T-helper 2 cell (primary cell): ENCODE measurements at regions not wholly inside any gene's neighbourhood (a gene's known extent, or its start where the extent isn't known, plus 50 kb on each side); places are given as distances from the start of the nearest gene placed in this dataset.
"Not testable (repeated sequence)": the region's sequence is repeated elsewhere in the genome, so short reads cannot be mapped to it uniquely, and the experiment has no call there.

ENCODE experiments used
- DNase-seq, 5 experiments: peaks; one replicate each; pipeline versions ENCODE4 v3.0.0 to v3.0.0-alpha.2; 2012 to 2022

DNA sequence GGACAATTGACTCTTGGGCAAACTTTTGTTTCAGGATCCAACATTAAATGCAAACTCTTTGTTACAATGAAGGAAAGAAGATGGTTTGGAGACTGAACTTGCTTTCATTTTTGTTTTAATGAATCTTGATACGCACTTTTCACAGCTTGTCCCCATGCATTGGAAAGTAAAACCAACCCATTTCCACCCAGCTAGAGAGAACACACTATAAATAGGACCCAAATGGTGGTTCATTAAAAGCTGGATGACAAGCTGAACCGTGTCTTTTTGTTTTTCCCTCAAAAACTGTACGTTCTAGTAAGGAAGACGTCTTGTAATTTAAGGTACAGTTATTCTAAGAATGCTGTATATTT is 95.3 kb upstream of the EGFL6 start:
- peak in 1 of 5 experiments; percentile 40 for DNase-seq

GRCh38 chrX:13473442-13474163 is 95.8 kb upstream of the EGFL6 start:
- DNase-seq = peak in 1 of 5 experiments; percentile 32

DNA sequence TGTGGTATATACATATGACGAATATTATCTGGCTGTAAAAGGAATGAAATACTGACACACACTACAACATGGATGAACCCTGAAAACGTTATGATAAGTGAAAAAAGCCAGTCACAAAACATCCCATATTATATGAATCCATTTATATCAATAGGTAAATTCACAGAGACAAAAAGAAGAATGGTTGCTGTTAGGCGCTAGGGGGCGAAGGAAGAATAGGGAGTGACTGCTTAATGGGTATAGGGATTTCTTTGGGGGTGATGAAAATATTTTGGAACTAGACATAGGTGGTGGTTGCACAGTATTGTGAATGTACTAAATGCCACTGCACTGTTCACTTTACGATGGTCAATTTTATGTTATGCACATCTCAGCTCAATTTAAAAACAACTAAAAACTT is 96.4 kb upstream of the EGFL6 start:
- no peak for DNase-seq

- no peak for DNase-seq
Measured at GRCh38 chrX:13471269-13471668, 98.1 kb upstream of the EGFL6 start.

- DNase-seq = no peak
Measured at GRCh38 chrX:13470685-13470977, 98.8 kb upstream of the EGFL6 start.

- DNase-seq = no peak
Measured at GRCh38 chrX:13469963-13470684, 99.3 kb upstream of the EGFL6 start.

- DNase-seq = no peak
Measured at GRCh38 chrX:13468096-13468495, 101.3 kb upstream of the EGFL6 start.

- DNase-seq = no peak
Measured at GRCh38 chrX:13467243-13467642, 102.2 kb upstream of the EGFL6 start.

DNA sequence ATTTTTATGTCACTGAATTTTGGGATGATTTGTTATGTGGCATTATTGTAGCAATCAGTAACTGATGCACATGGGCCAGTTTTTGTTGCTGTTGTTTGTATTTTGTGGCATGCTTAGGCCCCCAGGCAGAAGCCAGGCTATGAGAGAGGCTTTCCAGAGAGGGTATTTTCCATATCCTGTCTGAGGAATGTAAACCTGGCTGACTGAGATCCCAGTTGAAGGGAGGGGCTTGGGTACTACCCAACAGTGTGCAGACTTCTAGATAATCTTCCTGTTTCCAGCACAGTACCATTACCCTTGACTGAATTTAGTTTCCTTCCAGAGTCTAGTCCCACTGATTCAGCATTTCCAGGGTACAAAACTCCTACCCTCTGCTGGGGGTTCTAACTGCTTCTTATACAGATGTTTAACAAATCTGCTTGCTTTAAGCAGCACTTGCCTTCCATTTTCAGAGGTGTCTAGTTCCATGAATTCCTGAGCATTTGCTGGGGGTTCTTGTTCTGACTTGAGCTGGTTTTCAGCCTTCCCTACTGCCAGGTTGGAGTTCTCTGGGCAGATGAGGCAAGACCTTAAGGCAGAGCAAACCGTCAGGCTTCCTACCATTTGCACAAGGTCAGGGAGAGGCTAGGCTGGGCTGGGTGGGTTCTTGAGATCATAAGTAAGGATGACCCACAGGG is 104.7 kb upstream of the EGFL6 start:
- DNase-seq = no peak

DNA sequence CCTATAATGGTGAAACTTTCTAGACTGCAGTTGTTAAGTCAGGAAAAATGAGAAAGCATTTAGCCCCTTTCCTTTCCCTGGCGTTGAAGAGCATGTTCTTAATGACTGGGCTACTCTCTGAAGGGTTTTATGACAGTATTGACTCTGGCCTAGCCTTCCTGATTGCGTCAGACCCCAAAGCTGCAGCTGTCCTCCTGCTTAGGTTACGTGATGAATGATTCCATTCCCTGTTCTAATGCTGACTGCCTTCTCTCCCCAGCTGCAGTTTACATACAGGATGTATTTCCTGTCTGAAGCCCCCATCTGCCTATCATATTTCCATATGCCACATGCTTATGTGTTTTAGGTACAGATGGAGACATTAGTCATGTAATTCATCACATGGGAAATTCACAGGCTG is 105.8 kb upstream of the EGFL6 start:
- DNase-seq = no peak

DNA sequence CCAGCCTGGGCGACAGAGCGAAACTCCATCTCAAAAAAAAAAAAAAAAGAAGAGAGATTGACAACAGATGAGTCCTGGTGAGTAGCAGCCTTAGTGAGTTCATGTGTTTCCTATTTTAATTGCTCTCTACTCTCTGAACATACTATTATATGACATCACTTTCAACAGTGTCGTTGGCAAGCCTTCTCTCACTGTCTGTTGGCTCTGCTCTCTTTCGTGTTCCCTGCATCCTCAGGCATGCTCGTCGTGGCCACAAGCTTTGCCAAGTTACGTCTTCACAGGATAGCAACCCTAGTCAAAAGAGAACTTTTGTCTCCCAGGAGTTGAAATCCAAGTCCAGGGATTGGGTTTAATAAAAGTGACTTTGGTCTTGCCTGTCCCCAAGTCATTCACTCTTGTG is 117.1 kb upstream of the EGFL6 start:
- no peak for DNase-seq

- no peak for DNase-seq
Measured at GRCh38 chrX:13449441-13449840, 120.0 kb upstream of the EGFL6 start.

- DNase-seq = no peak
Measured at GRCh38 chrX:13448941-13449340, 120.5 kb upstream of the EGFL6 start.

- DNase-seq = not testable (repeated sequence)
Measured at GRCh38 chrX:13441608-13442007, 121.8 kb upstream of the ATXN3L start.

GRCh38 chrX:13440176-13440575 is 120.3 kb upstream of the ATXN3L start:
- no peak for DNase-seq

- no peak for DNase-seq
Measured at GRCh38 chrX:13433298-13433605, 113.4 kb upstream of the ATXN3L start.

GRCh38 chrX:13432414-13433297 is 112.8 kb upstream of the ATXN3L start:
- DNase-seq = no peak

- DNase-seq = no peak
Measured at GRCh38 chrX:13430136-13430827, 110.4 kb upstream of the ATXN3L start.

DNA sequence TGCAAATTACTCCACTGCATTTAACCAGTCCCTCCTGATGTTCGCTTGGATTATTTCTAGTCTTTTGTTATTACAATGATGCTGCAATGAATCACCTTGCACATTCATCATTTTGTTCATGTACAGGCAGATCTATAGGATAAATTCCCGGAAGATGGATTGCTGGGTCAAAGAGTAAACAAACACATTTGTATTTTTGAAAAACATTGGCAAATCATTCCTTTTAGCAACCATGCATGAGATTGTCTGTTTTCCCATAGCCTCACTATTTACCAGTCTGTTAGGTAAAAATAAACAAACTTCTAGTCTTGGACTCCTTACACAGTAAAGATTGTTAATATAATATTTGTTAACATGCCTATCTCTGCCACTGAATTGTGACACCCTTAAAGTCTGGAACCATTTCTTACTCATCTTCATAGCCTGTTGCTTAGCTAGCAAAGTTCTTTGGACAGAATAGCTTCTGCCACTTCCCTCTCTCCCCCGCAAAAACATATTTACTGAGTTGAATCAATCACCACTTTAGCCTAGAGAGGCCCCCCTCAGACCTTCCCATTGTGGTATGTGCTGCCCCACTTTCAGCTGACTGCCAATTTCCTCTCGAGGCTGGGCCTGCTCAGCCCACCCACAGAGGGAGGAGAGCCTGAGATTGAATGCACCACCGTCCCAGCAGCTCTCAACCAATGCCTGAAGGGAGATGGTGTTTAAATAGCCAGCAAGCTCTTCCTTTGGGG is 108.4 kb upstream of the ATXN3L start:
- peak in 1 of 5 experiments; percentile 18 for DNase-seq

GRCh38 chrX:13427441-13428052 is 107.7 kb upstream of the ATXN3L start:
- DNase-seq = no peak

- DNase-seq = no peak
Measured at GRCh38 chrX:13420545-13421183, 100.8 kb upstream of the ATXN3L start.
